HG02798 (cell line): ENCODE measurements at regions not wholly inside any gene's neighbourhood (a gene's known extent, or its start where the extent isn't known, plus 50 kb on each side); places are given as distances from the start of the nearest gene placed in this dataset.
"Not testable (repeated sequence)": the region's sequence is repeated elsewhere in the genome, so short reads cannot be mapped to it uniquely, and the experiment has no call there.

ENCODE experiments used
- ATAC-seq: cut with Tn5 transposase; IDR thresholded peaks from one replicate; pipeline ENCODE4 v1.9.1; 2021; ENCODE audit warnings: mild to moderate bottlenecking; ENCODE audit not compliant: unreplicated experiment, poor library complexity

DNA sequence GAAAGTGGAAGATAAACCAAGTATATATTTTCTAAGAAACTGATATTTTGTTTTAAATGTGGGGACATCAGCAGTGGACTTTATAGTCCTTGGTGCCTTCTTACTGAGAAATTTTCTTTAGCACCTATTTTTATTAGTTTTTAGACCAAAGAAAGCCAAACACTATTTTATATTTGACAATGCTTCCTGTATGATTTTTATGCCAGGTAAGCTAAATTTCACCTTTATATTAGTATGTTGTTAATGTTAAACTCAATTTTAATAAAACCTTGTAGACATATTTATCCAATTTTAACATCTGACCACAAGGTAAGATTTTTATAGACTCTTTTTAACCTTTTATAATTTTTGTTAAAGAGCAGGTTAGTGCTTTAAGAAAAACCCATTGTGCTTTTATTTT lies 1182.3 kb upstream of the CDH2 start:
- ATAC-seq: not testable (repeated sequence)

DNA sequence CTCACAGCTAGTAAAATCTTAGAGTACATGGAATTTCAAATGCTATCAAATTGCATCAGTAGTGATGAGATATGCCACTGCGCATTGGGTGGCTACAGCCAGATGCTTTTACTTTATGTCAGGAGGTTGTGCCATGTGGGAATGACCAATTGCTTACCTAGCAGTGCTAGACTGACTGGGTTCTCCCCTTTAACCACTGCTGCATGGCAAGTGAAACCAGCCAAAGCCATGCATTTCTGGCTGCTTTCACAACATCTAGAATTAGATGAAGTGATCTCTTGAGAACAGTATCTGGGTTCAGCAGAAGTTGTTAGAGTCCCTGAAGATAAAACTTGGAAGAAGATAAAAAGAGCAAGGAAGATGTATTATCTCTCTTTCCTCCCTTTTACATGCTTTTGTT lies 1174.2 kb upstream of the CDH2 start:
- ATAC-seq: no peak

DNA sequence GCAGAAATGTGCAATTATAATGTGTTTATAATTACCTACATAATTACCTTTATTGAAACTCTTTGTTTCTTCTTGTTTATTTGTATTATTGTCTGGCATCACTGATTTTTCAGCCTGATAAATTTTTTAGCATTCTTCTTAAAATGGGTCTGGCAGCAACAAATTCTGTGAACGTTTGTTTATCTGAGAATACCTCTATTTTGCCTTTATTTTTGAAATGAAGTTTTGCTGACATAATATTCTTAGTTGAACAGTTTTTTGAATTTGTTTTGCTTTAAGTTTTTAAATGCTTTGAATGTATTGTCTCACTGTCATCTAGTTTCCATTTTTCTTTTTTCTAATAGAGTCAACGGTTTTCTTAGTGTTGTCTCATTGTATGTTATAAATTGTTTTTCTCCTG lies 1152.0 kb upstream of the CDH2 start:
- no peak for ATAC-seq

DNA sequence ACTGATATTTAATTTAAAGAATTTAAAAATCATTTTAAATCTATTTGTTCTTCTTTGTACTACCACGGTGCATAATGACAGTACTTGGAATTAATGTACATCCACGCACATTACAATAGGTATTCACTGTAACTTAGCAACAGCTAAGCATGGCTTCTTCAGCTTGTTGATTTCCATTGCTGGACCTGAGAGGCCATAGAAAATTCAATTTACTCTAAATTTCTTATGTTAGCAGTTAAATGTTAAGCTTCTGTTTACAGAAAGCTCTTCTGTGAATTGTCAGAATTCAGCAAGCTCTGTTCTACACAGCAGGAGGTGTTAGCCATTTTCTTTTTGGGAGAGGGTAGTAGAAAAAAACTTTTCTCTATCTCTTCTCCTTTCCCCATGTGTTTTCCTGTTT lies 1149.3 kb upstream of the CDH2 start:
- ATAC-seq: no peak

DNA sequence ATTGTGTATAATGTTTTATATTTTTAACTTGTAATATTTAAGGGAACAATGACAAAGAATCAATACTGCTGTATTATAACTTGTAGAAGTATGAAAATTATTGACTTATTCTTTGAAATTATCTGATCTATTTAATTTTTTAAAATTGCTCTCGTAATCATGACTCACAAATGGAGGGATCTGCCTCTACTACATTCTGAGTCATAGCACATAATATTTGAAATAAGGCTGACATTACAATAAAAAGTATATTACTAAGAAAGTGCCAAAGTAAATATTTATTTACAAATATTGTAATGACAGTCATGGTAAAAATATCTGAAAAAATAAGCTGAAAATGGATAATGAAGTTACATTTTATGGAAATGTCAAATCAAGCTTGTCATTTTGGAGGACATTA lies 1144.6 kb upstream of the CDH2 start:
- no peak for ATAC-seq

DNA sequence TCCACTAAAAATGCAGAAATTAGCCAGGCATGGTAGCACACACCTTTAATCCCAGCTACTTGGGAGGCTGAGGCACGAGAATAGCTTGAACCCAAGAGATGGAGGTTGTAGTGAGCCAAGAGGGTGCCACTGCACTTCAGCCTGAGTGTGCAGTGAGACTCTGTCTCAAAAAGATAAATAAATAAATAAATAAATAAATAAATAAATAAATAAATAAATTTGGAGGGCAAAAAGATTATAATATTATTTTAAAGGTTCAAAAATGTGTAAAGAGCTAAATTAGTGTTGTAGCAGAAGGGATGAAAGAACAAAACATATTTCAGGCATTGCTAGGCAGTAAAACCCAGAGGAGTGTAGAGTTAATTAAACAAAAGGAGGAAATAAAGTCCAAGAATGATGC lies 1136.4 kb upstream of the CDH2 start:
- no peak for ATAC-seq

DNA sequence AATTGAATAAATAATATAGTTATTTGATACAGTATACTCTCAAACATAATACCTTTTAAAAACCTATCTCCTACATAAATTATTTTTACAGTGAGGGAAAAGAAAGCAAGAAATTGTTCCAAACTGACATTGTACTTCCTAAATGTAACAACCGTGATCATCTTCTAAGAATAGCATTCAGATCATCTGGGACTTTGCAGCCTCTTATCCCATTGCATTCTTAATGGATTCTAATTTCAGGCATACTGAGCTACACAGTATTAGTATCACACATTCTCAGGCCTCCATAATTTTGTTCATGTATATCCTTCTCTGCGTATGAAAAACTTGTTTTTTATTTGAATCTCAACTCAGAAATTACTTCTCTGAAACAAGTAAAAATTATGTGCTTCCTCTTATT lies 1134.7 kb upstream of the CDH2 start:
- ATAC-seq: no peak

DNA sequence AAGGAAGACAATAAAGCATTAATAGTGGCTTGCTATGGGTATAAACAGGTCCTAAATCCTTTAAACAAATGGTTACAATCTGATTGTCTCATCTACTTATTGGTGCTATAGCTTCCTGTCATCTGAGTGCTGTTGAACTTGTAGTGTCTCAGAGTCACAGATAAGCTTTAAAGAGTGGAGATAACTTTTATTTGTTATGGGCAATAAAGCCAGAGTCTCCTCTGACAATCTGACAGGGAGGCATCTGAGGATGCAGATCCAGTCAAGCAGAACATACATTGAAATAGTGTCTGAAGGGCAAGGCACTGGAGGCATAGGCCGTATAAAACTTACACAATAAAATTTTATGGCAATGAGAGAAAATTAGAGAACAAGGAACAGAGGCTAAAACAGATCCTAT lies 1132.4 kb upstream of the CDH2 start:
- no peak for ATAC-seq

DNA sequence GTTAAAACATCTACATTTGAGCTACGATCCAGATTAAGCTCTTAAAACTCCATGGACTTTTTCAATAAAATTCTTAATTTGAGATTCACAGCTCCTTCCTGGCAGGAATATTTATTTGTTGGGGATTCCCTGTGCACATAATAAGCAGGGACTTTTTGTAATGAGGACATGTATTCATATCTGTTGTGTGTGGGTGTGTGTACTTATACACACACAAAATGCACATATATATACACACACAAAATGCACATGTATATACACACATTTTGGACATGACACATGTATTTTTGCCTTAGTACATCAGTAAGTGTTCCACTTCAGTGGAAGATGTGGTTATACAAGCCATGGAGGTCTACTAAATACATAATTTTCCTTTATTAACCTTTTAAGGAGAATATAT lies 1131.1 kb upstream of the CDH2 start:
- ATAC-seq: no peak

DNA sequence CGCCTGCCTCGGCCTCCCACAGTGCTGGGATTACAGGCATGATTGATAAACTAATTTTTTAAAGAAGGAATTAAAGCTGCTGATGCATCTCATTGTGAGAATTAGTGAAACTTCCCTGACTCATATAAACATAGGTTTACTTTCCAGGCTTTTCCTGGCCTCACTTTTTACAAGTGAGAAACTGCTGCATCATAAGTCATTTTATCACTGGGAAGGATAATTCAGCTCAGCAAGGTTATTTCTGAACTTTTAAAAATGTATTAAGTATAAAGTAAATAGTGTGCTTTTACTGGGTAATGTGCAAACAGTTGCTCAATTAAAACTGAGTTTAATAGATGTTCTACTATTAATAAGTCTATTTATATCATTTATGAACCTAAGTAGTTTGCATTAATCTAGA lies 1130.3 kb upstream of the CDH2 start:
- ATAC-seq: no peak

DNA sequence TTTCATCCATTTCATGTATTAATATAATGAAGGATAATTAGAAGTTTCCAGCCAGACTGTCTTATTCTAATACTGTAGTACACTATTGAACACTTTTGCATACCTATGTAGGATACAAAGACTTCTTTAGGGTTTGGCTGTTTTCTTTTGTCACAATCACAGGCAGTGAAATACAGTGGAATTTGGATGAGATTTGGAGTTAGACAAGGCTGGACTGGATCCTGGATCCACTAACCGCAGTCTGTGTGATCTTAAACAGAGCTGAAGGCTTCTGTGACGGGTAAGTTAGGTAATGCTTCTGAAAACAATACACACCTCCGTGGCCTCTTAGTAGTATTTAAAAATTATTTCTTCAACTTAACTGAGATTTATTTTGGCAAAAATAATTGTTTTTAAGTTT lies 1128.6 kb upstream of the CDH2 start:
- ATAC-seq: no peak

DNA sequence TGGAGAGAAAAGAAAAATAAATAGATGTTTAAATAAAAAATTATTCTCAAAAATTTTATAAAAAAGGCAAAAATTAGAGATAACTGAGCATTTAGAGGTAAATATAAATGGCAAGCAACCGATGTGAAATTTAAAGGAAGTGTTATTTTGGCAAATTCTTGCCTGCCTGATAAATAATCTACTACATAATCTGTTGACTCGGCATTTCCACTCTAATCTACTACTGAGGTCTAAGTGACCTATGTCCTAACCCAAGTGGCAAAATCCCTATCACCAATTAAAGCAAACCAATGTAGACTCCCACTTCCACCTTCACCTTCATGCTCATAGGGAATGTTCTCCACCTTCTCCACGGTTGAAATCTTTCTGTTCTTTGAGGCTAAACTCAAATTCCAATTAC lies 1124.1 kb upstream of the CDH2 start:
- no peak for ATAC-seq

DNA sequence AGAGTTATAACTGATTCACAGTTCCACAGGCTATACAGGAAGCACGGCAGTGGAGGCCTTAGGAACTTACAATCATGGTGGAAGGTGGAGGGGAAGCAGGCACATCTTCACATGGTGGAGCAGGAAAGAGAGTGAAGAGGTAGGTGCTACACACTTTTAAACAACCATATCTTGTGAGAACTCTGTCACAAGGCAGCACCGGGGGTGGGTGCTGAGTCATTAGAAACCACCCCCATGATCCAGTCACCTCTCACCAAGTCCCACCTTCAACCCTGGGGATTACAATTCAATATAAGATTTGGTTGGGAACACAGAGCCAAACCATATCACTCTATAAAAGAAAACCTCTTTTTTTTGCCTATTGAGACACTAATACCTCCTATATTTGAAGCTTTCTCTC lies 1108.5 kb upstream of the CDH2 start:
- ATAC-seq: no peak

DNA sequence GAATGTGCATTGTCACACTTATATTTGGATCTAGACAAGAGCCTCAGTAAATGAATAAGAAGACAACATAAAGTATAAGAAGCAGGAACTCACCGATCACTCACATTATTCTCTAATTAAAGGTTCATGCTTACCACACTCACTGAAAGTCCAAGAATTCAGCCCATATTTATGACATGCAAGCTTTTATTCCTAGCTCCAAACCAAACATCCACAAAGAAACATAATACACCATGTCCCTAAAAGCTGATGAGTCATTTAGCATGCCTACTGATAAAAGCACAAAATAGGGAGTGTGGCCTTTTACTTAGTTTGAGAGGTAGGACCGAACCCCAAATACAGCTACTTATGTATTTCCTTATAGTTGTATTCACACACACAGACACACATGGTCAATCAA lies 1094.6 kb upstream of the CDH2 start:
- ATAC-seq: no peak

DNA sequence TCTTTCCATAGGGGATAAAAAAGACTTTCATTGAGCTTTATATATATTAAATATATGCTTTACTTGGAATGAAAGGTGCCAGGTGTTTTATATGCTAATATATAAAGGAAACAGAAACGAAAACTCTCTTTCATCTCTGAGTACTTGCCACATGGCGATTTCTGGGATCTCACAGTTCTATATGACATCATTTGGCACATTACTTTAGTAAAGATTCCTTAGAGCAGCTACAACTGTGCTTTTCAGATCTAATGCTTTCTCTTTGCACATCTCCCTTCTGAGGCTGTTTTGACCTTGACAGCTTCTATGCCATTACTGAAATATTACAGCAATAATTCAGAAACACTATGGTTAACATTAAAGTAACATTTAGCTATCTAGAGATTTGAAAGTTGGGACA lies 1082.9 kb upstream of the CDH2 start:
- ATAC-seq: no peak

DNA sequence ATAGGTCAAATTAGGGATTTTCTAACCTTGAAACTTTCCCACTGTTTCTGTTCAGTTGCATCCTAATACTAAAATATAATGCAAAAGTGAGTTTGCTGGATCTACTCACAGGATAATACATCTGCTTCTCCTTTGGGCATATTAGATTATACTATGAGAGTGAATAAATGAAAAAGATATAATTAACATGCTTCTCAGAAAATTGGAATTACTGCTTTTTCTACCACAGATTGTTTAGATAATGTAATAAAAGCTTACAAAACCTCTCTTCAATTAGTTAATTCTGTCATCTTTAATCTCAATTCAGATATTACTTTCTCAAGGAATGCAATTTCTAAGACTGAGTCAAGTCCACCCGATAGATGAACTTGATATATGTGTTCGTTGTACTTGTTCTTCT lies 1077.2 kb upstream of the CDH2 start:
- ATAC-seq: no peak

DNA sequence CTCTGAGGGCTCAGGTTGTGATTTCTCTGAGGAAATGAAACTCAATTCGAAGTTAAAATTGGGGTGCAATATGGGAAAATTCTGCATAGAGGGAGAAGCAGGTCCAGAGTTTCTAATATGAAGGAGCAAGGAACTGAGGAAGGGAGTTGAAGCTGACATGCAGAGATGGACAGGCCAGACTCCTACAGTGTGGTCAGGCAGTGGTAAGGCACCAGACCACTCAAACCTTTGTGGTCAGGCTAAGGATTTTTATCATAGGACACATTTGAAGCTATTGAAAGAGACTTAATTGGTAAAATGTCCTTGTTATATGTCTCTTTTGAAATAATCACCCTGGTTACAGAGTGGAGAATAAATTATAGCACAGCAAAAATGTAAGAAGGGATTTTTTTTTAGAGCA lies 1074.8 kb upstream of the CDH2 start:
- no peak for ATAC-seq

DNA sequence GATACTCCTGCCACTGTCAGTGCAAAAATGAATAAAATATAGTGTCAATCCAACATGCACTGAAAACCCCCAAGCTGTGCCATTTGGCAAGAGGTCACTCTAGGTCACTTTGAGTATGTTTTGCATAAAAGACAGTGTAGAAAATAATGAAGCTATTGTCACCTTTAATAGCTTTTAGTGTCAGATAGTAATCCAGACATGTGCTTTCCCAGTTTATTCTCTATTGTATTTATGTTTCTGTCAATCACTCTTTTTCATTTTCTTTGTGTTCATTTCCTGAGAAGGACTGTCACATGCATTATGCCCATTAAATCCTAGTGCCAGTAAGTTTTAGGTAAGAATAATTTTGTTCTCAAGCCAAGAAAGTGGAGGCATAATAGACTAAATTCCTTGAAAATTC lies 1073.9 kb upstream of the CDH2 start:
- ATAC-seq: no peak

DNA sequence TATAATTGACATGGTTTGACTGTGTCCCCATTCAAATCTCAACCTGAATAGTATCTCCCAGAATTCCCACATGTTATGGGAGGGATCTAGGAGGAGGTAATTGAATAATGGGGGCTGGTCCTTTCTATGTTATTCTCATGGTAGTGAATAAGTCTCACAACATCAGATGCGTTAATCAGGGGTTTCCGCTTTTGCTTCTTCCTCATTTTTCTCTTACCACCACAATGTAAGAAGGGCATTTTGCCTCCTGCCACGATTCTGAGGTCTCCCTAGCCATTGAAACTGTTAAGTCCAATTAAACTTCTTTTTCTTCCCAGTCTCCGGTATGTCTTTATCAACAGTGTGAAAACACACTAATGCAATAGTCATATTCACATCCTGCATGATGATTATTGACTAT lies 1073.3 kb upstream of the CDH2 start:
- no peak for ATAC-seq

DNA sequence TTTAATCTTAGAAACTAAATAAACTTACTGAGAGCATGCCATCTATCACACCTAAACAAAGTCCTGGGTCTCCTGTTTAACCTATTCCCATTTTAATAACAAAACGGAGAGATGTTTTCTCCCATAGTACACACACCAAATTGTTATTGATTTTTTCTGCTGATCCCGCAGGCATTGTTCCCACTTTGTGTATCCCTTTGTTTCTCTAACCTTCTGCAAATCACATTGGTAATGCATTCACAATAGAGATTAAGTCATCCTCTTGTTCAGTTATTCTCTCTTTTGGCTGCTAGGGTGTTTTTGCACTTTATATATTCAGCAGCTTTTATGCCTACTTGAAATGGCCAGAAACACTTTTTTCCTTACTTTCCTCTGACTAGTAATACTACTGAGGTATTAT lies 1071.9 kb upstream of the CDH2 start:
- no peak for ATAC-seq

DNA sequence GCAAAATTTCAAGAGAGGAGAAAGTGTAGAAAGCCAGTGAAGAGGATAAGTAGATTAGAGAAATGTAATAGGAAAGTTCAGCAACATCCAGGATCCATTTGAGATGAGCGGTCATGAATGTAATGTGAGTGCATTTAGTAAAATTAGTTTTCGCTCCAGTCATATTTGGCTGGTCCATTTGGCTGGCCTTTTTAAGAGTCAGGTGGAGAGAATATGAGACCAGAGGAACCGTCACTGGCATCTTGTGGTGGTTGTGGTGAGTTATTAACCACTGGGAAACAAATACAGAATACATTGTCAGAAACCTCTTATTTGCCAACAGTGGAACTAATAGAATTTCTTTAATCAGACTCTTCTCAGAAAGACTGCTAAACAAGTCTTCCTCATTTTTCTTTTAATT lies 1064.3 kb upstream of the CDH2 start:
- ATAC-seq: no peak

DNA sequence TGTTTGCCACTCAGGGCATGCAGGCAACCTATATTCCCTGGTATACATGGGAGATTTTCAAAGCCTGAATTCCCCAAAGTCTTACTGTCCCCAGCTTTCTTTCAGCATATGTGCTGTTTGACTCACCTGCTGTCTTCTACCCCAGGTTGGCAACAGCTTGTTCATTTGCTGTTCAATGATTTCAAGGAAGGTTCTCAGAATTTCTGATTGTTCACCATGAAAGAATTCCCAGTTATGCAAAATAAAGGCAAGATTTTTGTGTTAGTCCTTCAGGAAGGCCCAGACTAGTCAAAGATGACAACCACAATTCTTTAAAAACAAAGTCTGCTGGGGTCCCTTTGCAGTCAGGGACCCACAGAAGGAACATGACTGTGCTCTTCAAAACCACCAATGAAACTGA lies 1057.8 kb upstream of the CDH2 start:
- no peak for ATAC-seq

DNA sequence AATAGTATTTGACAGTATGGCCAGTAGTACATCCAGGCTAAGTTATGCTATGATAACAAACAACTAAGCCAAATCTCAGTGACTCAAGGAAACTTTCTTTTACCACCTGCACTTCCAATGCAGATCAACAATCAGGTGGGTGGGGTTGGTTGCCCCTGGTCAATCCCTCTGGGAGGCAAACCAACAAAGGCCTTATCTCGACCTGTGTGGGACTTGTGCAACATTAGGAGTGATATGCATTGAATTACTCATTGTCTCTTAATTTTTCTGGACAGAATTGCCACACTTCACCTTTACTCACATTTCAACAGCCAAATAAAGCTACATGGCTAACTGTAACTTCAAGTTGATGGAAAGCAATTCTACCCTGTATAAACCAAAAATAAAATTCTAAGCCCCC lies 1049.3 kb upstream of the CDH2 start:
- no peak for ATAC-seq

DNA sequence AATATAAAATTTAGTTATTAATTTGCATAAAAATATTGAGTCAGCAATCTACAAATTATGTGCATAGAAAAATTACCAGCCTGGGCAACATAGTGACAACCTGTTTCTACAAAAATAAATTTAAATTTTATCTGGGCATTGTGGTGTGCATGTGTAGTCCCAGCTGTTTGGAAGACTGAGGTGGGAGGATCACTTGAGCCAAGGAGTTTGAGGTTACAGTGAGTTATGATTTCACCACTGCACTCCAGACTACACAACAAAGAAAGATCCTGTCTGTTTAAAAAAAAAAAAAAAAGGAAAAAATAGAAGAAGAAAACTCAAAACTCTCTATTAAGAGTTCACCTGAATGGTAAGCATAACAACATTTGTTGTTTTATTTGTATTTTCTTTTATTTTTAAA lies 1048.4 kb upstream of the CDH2 start:
- no peak for ATAC-seq
